ENCODE measurements at regions not wholly inside any gene's neighbourhood (a gene's known extent, or its start where the extent isn't known, plus 50 kb on each side); places are given as distances from the start of the nearest gene placed in this dataset.

DNA sequence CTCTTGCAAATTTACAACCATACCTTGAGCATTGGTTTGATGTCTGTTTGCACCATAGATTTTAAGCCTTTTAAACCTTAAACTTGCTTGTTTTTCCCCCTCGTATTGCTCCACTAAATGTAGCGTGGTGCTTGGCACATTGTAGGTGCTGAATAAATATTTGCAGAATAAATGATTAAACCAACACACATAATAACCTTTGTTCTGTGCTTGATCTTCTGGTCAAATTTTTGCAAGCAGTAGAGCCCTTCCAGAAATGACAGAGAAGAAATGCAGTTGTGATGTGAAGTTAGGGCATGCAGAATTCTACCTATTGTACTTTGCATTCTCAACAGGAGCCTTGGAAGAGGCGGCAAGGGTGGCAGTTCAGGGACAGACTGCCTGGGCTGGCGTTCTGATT, 394.4 kb upstream of the TBX3 start:
- TF ChIP-seq, protein P1, sequence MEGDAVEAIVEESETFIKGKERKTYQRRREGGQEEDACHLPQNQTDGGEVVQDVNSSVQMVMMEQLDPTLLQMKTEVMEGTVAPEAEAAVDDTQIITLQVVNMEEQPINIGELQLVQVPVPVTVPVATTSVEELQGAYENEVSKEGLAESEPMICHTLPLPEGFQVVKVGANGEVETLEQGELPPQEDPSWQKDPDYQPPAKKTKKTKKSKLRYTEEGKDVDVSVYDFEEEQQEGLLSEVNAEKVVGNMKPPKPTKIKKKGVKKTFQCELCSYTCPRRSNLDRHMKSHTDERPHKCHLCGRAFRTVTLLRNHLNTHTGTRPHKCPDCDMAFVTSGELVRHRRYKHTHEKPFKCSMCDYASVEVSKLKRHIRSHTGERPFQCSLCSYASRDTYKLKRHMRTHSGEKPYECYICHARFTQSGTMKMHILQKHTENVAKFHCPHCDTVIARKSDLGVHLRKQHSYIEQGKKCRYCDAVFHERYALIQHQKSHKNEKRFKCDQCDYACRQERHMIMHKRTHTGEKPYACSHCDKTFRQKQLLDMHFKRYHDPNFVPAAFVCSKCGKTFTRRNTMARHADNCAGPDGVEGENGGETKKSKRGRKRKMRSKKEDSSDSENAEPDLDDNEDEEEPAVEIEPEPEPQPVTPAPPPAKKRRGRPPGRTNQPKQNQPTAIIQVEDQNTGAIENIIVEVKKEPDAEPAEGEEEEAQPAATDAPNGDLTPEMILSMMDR (IDR thresholded peaks at IDR 0.05), result no peak
- no peak for TF ChIP-seq POLR2A (IDR thresholded peaks at IDR 0.05)
